HEK293 (cell line): ENCODE measurements at regions not wholly inside any gene's neighbourhood (a gene's known extent, or its start where the extent isn't known, plus 50 kb on each side); places are given as distances from the start of the nearest gene placed in this dataset.

Source experiments
- CTCF ChIA-PET: fragments of 350-600 bp; formaldehyde crosslinking; extraction: SDS; loops from one replicate; lab custom pipeline; 2021; ENCODE audit warnings: antibody characterized with exemption; lab: Yijun Ruan, JAX
- POLR2A ChIA-PET: fragments of 300-600 bp; formaldehyde crosslinking; extraction: SDS; loops from one replicate; lab custom pipeline; 2020; ENCODE audit warnings: antibody characterized with exemption, inconsistent platforms; lab: Yijun Ruan, JAX
- H3K27ac ChIP-seq: fragments of 200-500 bp; sonication (Bioruptor generic); 2 replicates; pipeline ENCODE4 v1.5.1; 2014; ENCODE audit warnings: low read depth, low read length, control low read depth, inconsistent platforms; ENCODE audit errors: extremely low read depth
- H3K36me3 ChIP-seq, 2 experiments: fragments of 200-500 bp in 1 of 2; sonication (Bioruptor generic) in 1 of 2; 1 replicate in 1 of 2; 2 replicates in 1 of 2; pipeline ENCODE4 v1.5.1; 2014 to 2017; ENCODE audit warnings: inconsistent platforms in 2 of 2, low read length in 2 of 2; ENCODE audit not compliant: control insufficient read depth in 2 of 2, insufficient read depth in 1 of 2
- H3K4me1 ChIP-seq: fragments of 200-500 bp; sonication (Bioruptor generic); 2 replicates; pipeline ENCODE4 v1.5.1; 2014; ENCODE audit warnings: mild to moderate bottlenecking, low read length, inconsistent platforms; ENCODE audit not compliant: control insufficient read depth, insufficient read depth
- H3K4me3 ChIP-seq: 2 replicates; pipeline ENCODE4 v1.5.1; 2011; ENCODE audit warnings: low read depth, mild to moderate bottlenecking, control low read depth, low read length, moderate library complexity
- H3K9me3 ChIP-seq: fragments of 200-500 bp; sonication (Bioruptor generic); 2 replicates; pipeline ENCODE4 v1.5.1; 2014; ENCODE audit warnings: low read depth, low read length, inconsistent platforms; ENCODE audit not compliant: control insufficient read depth, insufficient read depth
- WT1 ChIP-seq: fragments of 450-650 bp; formaldehyde crosslinking; IDR thresholded peaks from 2 replicates; pipeline ENCODE4 v1.5.1; 2016; ENCODE audit warnings: missing biosample characterization, missing genetic modification characterization
- YY2 ChIP-seq: fragments of 450-650 bp; formaldehyde crosslinking; IDR thresholded peaks from 2 replicates; pipeline ENCODE4 v1.5.1; 2016; ENCODE audit warnings: missing biosample characterization, missing genetic modification characterization
- ZBTB48 ChIP-seq: fragments of 450-650 bp; formaldehyde crosslinking; IDR thresholded peaks from 2 replicates; pipeline ENCODE4 v1.5.1; 2016; ENCODE audit warnings: missing biosample characterization, missing genetic modification characterization
- ZFP3 ChIP-seq: fragments of 450-650 bp; formaldehyde crosslinking; IDR thresholded peaks from 2 replicates; pipeline ENCODE4 v1.5.1; 2016; ENCODE audit warnings: low read depth, missing biosample characterization, missing genetic modification characterization
- ZFP41 ChIP-seq: fragments of 450-650 bp; formaldehyde crosslinking; IDR thresholded peaks from 2 replicates; pipeline ENCODE4 v1.5.1; 2016; ENCODE audit warnings: missing biosample characterization, missing genetic modification characterization, borderline replicate concordance
- ZNF146 ChIP-seq: fragments of 450-650 bp; formaldehyde crosslinking; IDR thresholded peaks from 2 replicates; pipeline ENCODE4 v1.5.1; 2016; ENCODE audit warnings: missing biosample characterization, missing genetic modification characterization
- ZNF16 ChIP-seq: fragments of 450-650 bp; formaldehyde crosslinking; IDR thresholded peaks from 2 replicates; pipeline ENCODE4 v1.5.1; 2016; ENCODE audit warnings: low read depth, missing biosample characterization, missing genetic modification characterization
- ZNF2 ChIP-seq: fragments of 450-650 bp; formaldehyde crosslinking; IDR thresholded peaks from 2 replicates; pipeline ENCODE4 v1.5.1; 2016; ENCODE audit warnings: missing biosample characterization, missing genetic modification characterization
- ZNF302 ChIP-seq: fragments of 450-650 bp; formaldehyde crosslinking; IDR thresholded peaks from 2 replicates; pipeline ENCODE4 v1.5.1; 2016; ENCODE audit warnings: missing biosample characterization, missing genetic modification characterization, low read depth
- ZNF48 ChIP-seq: fragments of 450-650 bp; formaldehyde crosslinking; IDR thresholded peaks from 2 replicates; pipeline ENCODE4 v1.5.1; 2016; ENCODE audit warnings: missing biosample characterization, missing genetic modification characterization
- ZNF664 ChIP-seq: fragments of 450-650 bp; formaldehyde crosslinking; IDR thresholded peaks from 2 replicates; pipeline ENCODE4 v1.5.1; 2016; ENCODE audit warnings: missing biosample characterization, missing genetic modification characterization
- ZNF701 ChIP-seq: fragments of 450-650 bp; formaldehyde crosslinking; IDR thresholded peaks from 2 replicates; pipeline ENCODE4 v1.5.1; 2016; ENCODE audit warnings: missing biosample characterization, missing genetic modification characterization
- ZNF76 ChIP-seq: fragments of 450-650 bp; formaldehyde crosslinking; IDR thresholded peaks from 2 replicates; pipeline ENCODE4; 2016; ENCODE audit warnings: low read depth, missing biosample characterization, missing genetic modification characterization, borderline replicate concordance
- TF ChIP-seq, protein P1 (sequence below): fragments of 450-650 bp; formaldehyde crosslinking; IDR thresholded peaks from 2 replicates; pipeline ENCODE4 v1.5.1; 2016; ENCODE audit warnings: missing biosample characterization, missing genetic modification characterization
- TF ChIP-seq, protein P2 (sequence below): fragments of 450-650 bp; formaldehyde crosslinking; IDR thresholded peaks from 2 replicates; pipeline ENCODE4; 2016; ENCODE audit warnings: missing biosample characterization, missing genetic modification characterization
- TF ChIP-seq, protein P3 (sequence below): fragments of 450-650 bp; formaldehyde crosslinking; IDR thresholded peaks from 2 replicates; pipeline ENCODE4 v1.5.1; 2016; ENCODE audit warnings: missing biosample characterization, missing genetic modification characterization
- TF ChIP-seq, protein P4 (sequence below): fragments of 450-650 bp; formaldehyde crosslinking; IDR thresholded peaks from 2 replicates; pipeline ENCODE4 v1.5.1; 2016; ENCODE audit warnings: missing biosample characterization, missing genetic modification characterization
- TF ChIP-seq, protein P5 (sequence below): fragments of 450-650 bp; formaldehyde crosslinking; IDR thresholded peaks from 2 replicates; pipeline ENCODE4 v1.5.1; 2016; ENCODE audit warnings: missing biosample characterization, missing genetic modification characterization
- TF ChIP-seq, protein P6 (sequence below): fragments of 450-650 bp; formaldehyde crosslinking; conservative IDR thresholded peaks from 2 replicates; pipeline ENCODE4 v1.5.1; 2016; ENCODE audit warnings: low read depth, missing biosample characterization, missing genetic modification characterization

DNA sequence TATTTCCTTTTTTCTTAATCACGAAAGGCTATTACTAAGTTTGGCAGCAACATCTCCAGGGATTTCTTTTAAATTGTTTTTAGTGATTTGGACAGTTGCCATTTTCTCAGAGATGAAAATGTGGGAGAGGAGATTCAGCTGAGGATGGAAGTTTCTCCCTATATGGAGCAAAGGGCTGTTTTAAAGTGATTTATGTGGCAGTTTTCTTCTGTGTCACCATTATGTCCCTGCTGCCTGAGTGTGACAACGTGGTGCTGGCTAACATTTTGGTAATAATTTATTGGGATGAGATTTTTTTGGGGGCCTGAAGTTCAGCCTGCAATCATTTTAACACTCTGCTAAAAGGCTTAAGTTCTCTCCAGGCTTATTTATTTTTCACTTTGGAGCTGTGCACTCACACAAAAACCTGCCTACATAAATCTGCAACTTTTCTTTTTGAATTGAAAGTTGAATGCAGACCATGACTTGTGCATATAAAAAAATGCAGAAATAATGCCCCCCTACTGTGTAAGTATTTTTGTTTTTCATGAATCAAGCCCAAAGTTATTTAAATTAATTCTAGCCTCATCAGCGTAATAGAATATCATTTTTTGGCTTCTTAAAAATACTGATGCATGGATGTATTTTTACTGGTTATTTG, 210.9 kb downstream of the ZIC1 start:
- CTCF ChIA-PET = interaction anchor here (1.0 kb wide), 1 partner anchor 27 kb away, joined by 5 read pairs; no protein-coding TSS in a partner anchor
- TF ChIP-seq ZFP41 (no peak), ZFP3 (tag by site-specific recombination) (no peak), YY2 (tag by site-specific recombination) (no peak), WT1 (no peak), ZNF701 (no peak), ZNF2 (tag by site-specific recombination) (no peak), ZNF76 (tag by site-specific recombination) (no peak), ZNF302 (tag by site-specific recombination) (no peak), ZNF48 (no peak), ZNF664 (no peak), ZBTB48 (tag by site-specific recombination) (no peak), ZNF146 (tag by site-specific recombination) (no peak), ZNF16 (tag by site-specific recombination) (no peak)
- TF ChIP-seq, protein P1, sequence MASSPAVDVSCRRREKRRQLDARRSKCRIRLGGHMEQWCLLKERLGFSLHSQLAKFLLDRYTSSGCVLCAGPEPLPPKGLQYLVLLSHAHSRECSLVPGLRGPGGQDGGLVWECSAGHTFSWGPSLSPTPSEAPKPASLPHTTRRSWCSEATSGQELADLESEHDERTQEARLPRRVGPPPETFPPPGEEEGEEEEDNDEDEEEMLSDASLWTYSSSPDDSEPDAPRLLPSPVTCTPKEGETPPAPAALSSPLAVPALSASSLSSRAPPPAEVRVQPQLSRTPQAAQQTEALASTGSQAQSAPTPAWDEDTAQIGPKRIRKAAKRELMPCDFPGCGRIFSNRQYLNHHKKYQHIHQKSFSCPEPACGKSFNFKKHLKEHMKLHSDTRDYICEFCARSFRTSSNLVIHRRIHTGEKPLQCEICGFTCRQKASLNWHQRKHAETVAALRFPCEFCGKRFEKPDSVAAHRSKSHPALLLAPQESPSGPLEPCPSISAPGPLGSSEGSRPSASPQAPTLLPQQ (tag by site-specific recombination) = no peak
- TF ChIP-seq, protein P2, sequence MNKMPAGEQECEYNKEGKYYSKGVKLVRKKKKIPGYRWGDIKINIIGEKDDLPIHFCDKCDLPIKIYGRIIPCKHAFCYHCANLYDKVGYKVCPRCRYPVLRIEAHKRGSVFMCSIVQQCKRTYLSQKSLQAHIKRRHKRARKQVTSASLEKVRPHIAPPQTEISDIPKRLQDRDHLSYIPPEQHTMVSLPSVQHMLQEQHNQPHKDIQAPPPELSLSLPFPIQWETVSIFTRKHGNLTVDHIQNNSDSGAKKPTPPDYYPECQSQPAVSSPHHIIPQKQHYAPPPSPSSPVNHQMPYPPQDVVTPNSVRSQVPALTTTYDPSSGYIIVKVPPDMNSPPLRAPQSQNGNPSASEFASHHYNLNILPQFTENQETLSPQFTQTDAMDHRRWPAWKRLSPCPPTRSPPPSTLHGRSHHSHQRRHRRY = no peak
- TF ChIP-seq, protein P3, sequence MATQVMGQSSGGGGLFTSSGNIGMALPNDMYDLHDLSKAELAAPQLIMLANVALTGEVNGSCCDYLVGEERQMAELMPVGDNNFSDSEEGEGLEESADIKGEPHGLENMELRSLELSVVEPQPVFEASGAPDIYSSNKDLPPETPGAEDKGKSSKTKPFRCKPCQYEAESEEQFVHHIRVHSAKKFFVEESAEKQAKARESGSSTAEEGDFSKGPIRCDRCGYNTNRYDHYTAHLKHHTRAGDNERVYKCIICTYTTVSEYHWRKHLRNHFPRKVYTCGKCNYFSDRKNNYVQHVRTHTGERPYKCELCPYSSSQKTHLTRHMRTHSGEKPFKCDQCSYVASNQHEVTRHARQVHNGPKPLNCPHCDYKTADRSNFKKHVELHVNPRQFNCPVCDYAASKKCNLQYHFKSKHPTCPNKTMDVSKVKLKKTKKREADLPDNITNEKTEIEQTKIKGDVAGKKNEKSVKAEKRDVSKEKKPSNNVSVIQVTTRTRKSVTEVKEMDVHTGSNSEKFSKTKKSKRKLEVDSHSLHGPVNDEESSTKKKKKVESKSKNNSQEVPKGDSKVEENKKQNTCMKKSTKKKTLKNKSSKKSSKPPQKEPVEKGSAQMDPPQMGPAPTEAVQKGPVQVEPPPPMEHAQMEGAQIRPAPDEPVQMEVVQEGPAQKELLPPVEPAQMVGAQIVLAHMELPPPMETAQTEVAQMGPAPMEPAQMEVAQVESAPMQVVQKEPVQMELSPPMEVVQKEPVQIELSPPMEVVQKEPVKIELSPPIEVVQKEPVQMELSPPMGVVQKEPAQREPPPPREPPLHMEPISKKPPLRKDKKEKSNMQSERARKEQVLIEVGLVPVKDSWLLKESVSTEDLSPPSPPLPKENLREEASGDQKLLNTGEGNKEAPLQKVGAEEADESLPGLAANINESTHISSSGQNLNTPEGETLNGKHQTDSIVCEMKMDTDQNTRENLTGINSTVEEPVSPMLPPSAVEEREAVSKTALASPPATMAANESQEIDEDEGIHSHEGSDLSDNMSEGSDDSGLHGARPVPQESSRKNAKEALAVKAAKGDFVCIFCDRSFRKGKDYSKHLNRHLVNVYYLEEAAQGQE (tag by site-specific recombination) = no peak
- TF ChIP-seq, protein P4, sequence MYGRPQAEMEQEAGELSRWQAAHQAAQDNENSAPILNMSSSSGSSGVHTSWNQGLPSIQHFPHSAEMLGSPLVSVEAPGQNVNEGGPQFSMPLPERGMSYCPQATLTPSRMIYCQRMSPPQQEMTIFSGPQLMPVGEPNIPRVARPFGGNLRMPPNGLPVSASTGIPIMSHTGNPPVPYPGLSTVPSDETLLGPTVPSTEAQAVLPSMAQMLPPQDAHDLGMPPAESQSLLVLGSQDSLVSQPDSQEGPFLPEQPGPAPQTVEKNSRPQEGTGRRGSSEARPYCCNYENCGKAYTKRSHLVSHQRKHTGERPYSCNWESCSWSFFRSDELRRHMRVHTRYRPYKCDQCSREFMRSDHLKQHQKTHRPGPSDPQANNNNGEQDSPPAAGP (tag by site-specific recombination) = no peak
- TF ChIP-seq, protein P5, sequence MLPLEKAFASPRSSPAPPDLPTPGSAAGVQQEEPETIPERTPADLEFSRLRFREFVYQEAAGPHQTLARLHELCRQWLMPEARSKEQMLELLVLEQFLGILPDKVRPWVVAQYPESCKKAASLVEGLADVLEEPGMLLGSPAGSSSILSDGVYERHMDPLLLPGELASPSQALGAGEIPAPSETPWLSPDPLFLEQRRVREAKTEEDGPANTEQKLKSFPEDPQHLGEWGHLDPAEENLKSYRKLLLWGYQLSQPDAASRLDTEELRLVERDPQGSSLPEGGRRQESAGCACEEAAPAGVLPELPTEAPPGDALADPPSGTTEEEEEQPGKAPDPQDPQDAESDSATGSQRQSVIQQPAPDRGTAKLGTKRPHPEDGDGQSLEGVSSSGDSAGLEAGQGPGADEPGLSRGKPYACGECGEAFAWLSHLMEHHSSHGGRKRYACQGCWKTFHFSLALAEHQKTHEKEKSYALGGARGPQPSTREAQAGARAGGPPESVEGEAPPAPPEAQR (tag by site-specific recombination) = no peak
- TF ChIP-seq, protein P6, sequence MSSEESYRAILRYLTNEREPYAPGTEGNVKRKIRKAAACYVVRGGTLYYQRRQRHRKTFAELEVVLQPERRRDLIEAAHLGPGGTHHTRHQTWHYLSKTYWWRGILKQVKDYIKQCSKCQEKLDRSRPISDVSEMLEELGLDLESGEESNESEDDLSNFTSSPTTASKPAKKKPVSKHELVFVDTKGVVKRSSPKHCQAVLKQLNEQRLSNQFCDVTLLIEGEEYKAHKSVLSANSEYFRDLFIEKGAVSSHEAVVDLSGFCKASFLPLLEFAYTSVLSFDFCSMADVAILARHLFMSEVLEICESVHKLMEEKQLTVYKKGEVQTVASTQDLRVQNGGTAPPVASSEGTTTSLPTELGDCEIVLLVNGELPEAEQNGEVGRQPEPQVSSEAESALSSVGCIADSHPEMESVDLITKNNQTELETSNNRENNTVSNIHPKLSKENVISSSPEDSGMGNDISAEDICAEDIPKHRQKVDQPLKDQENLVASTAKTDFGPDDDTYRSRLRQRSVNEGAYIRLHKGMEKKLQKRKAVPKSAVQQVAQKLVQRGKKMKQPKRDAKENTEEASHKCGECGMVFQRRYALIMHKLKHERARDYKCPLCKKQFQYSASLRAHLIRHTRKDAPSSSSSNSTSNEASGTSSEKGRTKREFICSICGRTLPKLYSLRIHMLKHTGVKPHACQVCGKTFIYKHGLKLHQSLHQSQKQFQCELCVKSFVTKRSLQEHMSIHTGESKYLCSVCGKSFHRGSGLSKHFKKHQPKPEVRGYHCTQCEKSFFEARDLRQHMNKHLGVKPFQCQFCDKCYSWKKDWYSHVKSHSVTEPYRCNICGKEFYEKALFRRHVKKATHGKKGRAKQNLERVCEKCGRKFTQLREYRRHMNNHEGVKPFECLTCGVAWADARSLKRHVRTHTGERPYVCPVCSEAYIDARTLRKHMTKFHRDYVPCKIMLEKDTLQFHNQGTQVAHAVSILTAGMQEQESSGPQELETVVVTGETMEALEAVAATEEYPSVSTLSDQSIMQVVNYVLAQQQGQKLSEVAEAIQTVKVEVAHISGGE = no peak
- POLR2A ChIA-PET = no interaction called here
- Histone ChIP-seq H3K4me1 (peaks cover 3% of the 10 kb centered on the region; the same call in 1 of the 2 replicates), H3K36me3 (no peaks in the 10 kb centered on the region), H3K27ac (no peak overlapping the region), H3K4me3 (no peak overlapping the region), H3K9me3 (no peaks in the 10 kb centered on the region)
